HL-60 (cell line): ENCODE measurements at regions not wholly inside any gene's neighbourhood (a gene's known extent, or its start where the extent isn't known, plus 50 kb on each side); places are given as distances from the start of the nearest gene placed in this dataset.

ENCODE experiments used
- DNase-seq, 2 experiments: peaks; one replicate each; pipeline ENCODE4 v3.0.0-alpha.2; 2010 to 2020; ENCODE audit warnings: low read depth in 1 of 2, low spot score in 1 of 2
- H3K27ac ChIP-seq: fragments of 250-450 bp; sonication (Bioruptor Pico); replicated peaks from 2 replicates; pipeline ENCODE4 v1.5.1; 2020; ENCODE audit warnings: mild to moderate bottlenecking, moderate library complexity
- H3K27me3 ChIP-seq: fragments of 250-450 bp; sonication (Bioruptor Pico); 2 replicates; pipeline ENCODE4 v1.5.1; 2021; ENCODE audit warnings: mild to moderate bottlenecking, moderate library complexity; ENCODE audit not compliant: insufficient read depth, poor library complexity, severe bottlenecking
- H3K4me3 ChIP-seq: replicated peaks from 2 replicates; pipeline ENCODE4 v1.5.1; 2011; ENCODE audit warnings: mild to moderate bottlenecking, control low read depth, low read length; ENCODE audit not compliant: insufficient read depth
- GABPA ChIP-seq: IDR thresholded peaks from 2 replicates; pipeline ENCODE4 v1.6.1; 2012; ENCODE audit warnings: low read depth
- POLR2AphosphoS5 ChIP-seq: IDR thresholded peaks from 2 replicates; pipeline ENCODE4 v1.6.1; 2012; ENCODE audit warnings: low read depth
- SPI1 ChIP-seq: IDR thresholded peaks from 2 replicates; pipeline ENCODE4 v1.6.1; 2012; ENCODE audit warnings: low read depth, mild to moderate bottlenecking, borderline replicate concordance
- TF ChIP-seq, protein P1 (sequence below): IDR thresholded peaks from one replicate; pipeline ENCODE4 v1.5.1; 2011; ENCODE audit warnings: low read length, control low read depth, inconsistent platforms; ENCODE audit not compliant: insufficient read depth
- TF ChIP-seq, protein P2 (sequence below): IDR thresholded peaks from 2 replicates; pipeline ENCODE4 v1.6.1; 2012; ENCODE audit warnings: low read depth; ENCODE audit not compliant: insufficient replicate concordance

- Histone ChIP-seq H3K27ac (no peak overlapping the region), H3K4me3 (no peak overlapping the region), H3K27me3 (no peaks in the 10 kb centered on the region)
- TF ChIP-seq POLR2AphosphoS5 (no peak), GABPA (no peak), SPI1 (no peak)
- TF ChIP-seq, protein P1, sequence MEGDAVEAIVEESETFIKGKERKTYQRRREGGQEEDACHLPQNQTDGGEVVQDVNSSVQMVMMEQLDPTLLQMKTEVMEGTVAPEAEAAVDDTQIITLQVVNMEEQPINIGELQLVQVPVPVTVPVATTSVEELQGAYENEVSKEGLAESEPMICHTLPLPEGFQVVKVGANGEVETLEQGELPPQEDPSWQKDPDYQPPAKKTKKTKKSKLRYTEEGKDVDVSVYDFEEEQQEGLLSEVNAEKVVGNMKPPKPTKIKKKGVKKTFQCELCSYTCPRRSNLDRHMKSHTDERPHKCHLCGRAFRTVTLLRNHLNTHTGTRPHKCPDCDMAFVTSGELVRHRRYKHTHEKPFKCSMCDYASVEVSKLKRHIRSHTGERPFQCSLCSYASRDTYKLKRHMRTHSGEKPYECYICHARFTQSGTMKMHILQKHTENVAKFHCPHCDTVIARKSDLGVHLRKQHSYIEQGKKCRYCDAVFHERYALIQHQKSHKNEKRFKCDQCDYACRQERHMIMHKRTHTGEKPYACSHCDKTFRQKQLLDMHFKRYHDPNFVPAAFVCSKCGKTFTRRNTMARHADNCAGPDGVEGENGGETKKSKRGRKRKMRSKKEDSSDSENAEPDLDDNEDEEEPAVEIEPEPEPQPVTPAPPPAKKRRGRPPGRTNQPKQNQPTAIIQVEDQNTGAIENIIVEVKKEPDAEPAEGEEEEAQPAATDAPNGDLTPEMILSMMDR, result no peak
- TF ChIP-seq, protein P2, sequence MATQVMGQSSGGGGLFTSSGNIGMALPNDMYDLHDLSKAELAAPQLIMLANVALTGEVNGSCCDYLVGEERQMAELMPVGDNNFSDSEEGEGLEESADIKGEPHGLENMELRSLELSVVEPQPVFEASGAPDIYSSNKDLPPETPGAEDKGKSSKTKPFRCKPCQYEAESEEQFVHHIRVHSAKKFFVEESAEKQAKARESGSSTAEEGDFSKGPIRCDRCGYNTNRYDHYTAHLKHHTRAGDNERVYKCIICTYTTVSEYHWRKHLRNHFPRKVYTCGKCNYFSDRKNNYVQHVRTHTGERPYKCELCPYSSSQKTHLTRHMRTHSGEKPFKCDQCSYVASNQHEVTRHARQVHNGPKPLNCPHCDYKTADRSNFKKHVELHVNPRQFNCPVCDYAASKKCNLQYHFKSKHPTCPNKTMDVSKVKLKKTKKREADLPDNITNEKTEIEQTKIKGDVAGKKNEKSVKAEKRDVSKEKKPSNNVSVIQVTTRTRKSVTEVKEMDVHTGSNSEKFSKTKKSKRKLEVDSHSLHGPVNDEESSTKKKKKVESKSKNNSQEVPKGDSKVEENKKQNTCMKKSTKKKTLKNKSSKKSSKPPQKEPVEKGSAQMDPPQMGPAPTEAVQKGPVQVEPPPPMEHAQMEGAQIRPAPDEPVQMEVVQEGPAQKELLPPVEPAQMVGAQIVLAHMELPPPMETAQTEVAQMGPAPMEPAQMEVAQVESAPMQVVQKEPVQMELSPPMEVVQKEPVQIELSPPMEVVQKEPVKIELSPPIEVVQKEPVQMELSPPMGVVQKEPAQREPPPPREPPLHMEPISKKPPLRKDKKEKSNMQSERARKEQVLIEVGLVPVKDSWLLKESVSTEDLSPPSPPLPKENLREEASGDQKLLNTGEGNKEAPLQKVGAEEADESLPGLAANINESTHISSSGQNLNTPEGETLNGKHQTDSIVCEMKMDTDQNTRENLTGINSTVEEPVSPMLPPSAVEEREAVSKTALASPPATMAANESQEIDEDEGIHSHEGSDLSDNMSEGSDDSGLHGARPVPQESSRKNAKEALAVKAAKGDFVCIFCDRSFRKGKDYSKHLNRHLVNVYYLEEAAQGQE, result no peak
- no peak for DNase-seq
Measured at GRCh38 chr13:97786510-97786909, 167.0 kb upstream of the IPO5 start.

GRCh38 chr13:97797553-97797952, 155.9 kb upstream of the IPO5 start:
- H3K27ac ChIP-seq, result no peak overlapping the region
- H3K27me3 ChIP-seq, result no peaks in the 10 kb centered on the region
- no peak overlapping the region for H3K4me3 ChIP-seq
- no peak for DNase-seq
- TF ChIP-seq, protein P1, result no peak
- TF ChIP-seq POLR2AphosphoS5 (no peak), GABPA (no peak), SPI1 (no peak)
- TF ChIP-seq, protein P2, result no peak

- Histone ChIP-seq H3K4me3 (no peak overlapping the region), H3K27ac (no peak overlapping the region), H3K27me3 (no peaks in the 10 kb centered on the region)
- TF ChIP-seq, protein P1, result no peak
- TF ChIP-seq GABPA (no peak), POLR2AphosphoS5 (no peak), SPI1 (no peak)
- TF ChIP-seq, protein P2, result no peak
- no peak for DNase-seq
Measured at GRCh38 chr13:97798171-97798821, 155.2 kb upstream of the IPO5 start.
